GM21619 (cell line): ENCODE measurements at regions not wholly inside any gene's neighbourhood (a gene's known extent, or its start where the extent isn't known, plus 50 kb on each side); places are given as distances from the start of the nearest gene placed in this dataset.

Source experiments
- ATAC-seq: cut with Tn5 transposase; IDR thresholded peaks from one replicate; pipeline ENCODE4 v1.9.1; 2021; ENCODE audit not compliant: unreplicated experiment

DNA sequence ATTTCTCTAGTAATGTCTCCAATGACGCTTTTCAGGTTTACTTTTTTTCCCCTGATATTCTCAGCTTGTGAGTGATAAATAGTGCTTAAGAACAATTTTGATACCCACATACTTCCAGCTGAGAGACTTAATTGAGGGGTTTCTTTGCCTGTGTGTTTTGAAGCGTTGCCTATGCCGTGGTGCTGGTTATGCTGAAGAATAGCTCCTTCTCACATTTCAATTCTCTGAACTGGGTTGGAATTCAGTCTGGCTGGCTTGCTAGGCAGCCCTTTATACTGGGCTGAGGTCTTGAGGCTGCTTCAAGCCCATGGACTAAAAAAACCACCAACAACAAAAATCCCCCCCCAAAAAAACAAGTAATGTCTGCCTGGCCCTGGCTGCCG lies 87.4 kb downstream of the CHST2 start:
- ATAC-seq: peak; percentile 30

DNA sequence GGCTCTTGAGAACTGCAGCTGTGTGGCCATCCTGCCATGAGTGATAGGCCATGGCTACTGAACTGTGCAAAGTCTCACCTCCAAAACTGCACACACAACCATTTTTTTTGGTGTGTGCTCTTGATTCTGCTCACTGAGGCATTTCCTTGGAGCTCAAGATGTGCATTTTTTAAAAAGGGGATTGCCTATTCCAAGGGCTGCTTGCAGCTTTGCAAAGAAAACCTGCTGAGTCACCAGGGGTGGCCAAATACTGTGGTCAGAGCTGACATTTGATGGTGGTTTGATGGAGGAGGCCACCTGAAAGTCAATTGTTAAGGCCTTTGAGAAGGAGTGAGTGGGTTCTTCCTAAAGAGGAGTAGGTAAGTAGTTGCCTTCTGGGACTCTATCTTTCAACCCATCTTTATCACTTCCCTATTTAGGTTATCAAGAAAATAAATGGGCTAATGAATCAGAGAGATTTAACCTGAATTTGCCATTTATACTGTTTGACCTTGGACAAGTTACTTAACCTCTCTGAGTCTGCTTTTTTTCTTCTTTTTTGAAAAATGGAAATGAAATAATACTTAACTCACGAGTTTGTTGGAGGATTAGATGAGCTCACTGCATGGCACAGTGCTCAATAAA lies 87.9 kb downstream of the CHST2 start:
- peak; percentile 88 for ATAC-seq

GRCh38 chr3:143208976-143209714 lies 89.6 kb downstream of the CHST2 start:
- ATAC-seq: no peak

- no peak for ATAC-seq
Observed at GRCh38 chr3:143209715-143210059, 90.1 kb downstream of the CHST2 start.

- no peak for ATAC-seq
Observed at GRCh38 chr3:143210141-143210540, 90.6 kb downstream of the CHST2 start.

DNA sequence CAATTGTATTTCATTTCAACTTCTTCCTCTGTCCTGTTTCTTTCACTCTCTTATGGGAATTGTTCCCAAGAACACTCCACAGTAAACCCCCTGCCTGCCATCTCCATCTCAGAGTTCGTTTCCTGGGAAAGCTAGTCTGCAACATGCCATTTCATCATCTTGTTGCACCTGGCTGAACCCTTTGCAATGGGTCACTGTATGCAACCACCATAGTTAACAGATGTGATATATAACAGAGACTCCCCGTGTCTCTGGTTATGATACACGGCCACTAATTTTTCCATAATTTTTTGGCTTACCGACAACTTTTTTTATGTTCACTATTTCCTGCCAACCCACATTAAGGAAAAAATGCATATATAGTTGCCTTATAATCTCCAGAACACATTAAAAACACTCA lies 95.5 kb downstream of the CHST2 start:
- ATAC-seq: no peak
